ENCODE measurements at regions not wholly inside any gene's neighbourhood (a gene's known extent, or its start where the extent isn't known, plus 50 kb on each side); places are given as distances from the start of the nearest gene placed in this dataset.

GRCh38 chr3:188046561-188047211, 107.3 kb upstream of the LPP start:
- no peak for DNase-seq

GRCh38 chr3:188047536-188047935, 106.4 kb upstream of the LPP start:
- DNase-seq: no peak

DNA sequence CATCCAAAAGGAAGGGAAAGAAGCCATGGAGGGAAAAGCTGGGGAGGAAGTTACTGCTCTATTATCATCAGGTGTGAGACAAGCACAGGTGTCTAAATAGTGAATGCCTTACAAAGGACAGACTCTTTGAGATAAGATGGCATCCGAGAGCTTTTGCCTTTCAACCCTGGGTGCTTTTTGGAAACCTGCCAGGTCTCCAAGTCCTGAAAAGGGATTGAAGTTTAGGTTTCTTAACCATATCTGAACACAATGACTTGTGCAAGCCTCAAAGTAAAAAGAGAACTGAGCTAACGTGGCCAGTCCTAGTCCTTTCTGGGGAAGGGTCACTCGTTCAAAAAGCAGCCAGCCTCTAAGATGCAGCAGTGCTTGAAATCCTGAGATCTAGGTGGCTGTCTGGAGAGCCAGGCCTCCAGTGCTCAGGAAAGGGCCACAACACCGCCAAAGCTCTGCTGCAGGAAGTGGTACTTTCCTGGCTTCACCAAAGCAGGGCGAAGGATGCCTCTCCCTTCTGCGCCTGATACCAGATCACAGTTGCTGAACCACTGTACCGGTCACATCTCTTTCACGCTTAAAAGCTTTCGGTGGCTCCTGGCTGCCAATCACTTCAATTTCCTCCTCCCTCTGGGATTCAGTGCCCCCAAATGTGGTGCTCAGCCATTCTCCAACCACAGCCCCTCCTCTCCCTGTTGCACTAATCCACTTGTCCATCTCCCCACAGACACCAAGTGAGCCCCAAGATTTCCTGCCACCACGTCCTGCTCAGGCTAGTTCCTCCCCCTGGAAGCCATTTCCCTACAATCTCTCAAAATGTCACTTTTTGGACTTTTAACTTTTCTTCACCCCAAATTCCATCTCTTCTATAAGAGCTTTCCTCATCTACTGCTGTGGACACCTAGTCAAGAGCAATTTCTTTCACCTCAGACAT, 104.1 kb upstream of the LPP start:
- no peak for DNase-seq

GRCh38 chr3:188051801-188052168, 102.2 kb upstream of the LPP start:
- DNase-seq: no peak

DNA sequence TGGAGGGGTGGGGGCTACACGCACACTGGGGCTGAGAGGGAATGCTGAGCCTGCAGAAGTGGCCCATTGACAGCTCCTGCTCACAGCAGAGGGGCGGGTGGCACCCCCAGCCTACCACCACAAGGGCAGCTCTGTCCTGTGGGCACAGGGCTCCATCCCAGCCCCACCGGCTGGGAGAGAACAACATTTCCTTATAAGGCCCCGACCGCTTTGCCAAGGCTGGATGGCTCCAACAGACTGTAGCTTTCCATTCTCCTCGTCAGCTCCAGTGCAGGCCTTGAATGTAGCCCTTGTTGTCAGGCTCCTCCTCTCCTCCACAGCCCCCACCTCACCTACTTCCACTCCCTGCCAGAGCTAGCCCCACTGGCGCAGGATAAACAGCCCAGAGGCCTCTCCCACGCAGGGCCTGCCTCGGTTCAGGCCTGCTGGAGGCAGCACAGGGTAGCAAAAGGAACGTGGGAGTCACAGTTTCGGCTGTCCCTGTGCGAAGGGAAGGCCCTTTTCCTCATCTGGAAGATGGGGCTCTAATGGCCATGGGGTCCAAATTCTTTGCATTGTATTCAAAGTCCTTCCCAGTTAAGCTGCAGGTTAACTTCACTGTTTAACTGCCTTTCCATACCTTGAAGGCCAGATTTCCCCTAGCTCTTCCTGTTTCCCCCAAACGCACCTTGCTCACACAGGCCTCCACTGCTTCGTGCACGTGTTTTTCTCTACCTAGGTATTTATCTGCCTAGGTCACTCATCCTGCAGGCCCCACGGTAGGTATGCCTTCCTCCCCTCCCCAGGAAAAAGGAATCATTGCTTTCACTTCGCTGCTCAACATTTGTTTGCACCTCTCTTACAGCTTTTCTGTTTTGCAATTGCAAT, 101.6 kb upstream of the LPP start:
- peak; percentile 78 for DNase-seq

GRCh38 chr3:188053036-188053340, 101.0 kb upstream of the LPP start:
- no peak for DNase-seq

- no peak for DNase-seq
Measured at GRCh38 chr3:188053710-188054380, 100.1 kb upstream of the LPP start.

DNA sequence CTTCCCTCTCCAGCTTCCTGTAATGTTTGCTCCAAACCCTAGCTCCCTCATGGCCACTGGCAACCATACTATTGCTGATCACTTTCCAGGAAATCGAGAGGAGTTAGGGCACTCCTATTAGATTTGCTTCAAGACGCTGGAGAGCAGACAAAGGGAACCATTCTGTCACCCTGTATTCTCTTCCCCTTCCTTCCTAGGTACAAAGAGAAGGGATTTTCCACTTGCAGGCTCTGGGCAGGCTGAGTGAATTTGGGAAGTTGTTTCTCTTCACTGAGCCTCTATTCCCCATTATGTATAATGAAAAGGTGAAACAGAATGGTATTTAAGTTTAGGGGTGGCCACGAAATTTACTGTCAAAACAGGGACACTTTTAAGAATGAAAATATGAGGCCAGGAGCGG, 99.4 kb upstream of the LPP start:
- no peak for DNase-seq

DNA sequence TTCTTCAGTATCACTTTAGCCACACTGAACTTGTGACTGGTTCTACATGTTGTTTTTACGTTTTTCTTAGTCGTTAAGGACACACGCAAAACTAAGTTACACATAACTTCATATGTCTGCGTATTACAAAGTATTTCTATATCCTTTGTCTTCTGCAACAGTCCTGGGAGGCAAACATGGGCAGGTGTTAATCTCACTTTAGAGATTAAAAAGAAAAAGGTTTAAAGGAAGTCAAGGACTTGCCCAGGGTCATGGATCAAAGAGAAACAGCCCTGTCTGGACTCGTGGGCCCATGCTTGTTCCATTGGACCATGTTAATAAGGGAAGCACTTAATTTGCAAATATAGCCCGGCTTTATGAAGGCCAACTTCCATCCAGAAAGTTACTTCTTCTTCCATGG, 98.6 kb upstream of the LPP start:
- DNase-seq: no peak

DNA sequence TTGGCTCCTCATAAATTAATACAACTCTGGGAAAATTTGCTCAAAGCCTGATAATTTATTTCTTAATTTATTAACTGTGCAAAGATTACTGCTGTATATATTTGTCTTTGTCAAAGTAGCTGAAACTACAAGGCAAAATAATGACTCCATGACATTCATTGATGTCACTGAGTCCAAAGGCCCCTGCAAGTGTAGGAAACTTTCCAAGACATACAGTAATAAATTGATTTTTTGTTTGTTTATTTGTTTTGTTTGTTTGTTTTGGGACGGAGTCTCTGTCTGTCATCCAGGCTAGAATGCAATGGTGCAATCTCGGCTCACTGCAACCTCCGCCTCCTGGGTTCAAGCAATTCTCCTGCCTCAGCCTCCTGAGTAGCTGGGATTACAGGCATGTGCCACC, 96.8 kb upstream of the LPP start:
- DNase-seq: no peak

GRCh38 chr3:188058569-188059184, 95.3 kb upstream of the LPP start:
- no peak for DNase-seq

DNA sequence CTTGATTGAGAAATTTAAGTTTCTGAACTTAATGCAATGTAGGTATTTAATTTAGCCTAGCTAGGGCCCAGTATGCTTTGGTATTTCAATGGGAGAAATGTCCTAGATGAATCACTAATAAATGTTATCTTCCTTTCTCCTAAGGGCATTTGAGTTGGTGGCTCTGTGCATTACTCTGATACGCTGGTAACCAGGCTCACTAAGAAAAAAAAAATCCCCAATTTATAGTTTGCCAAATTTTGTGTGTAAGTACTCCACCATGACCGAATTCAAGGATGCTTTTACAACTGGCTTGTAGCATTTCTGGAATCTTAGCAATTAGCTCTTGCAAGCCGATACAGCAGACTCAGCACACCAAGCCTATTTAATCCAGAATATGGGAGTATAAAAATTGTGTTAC, 94.6 kb upstream of the LPP start:
- DNase-seq: no peak

GRCh38 chr3:188060264-188060835, 93.6 kb upstream of the LPP start:
- no peak for DNase-seq

GRCh38 chr3:188060840-188061544, 93.0 kb upstream of the LPP start:
- peak; percentile 36 for DNase-seq

GRCh38 chr3:188062216-188062615, 91.7 kb upstream of the LPP start:
- DNase-seq: peak; percentile 47

GRCh38 chr3:188064831-188065493, 89.0 kb upstream of the LPP start:
- DNase-seq: no peak

- no peak for DNase-seq
Measured at GRCh38 chr3:188066141-188066540, 87.8 kb upstream of the LPP start.

GRCh38 chr3:188067932-188068331, 86.0 kb upstream of the LPP start:
- DNase-seq: no peak

GRCh38 chr3:188068342-188068741, 85.6 kb upstream of the LPP start:
- no peak for DNase-seq

- DNase-seq: no peak
Measured at GRCh38 chr3:188071636-188072035, 82.3 kb upstream of the LPP start.

DNA sequence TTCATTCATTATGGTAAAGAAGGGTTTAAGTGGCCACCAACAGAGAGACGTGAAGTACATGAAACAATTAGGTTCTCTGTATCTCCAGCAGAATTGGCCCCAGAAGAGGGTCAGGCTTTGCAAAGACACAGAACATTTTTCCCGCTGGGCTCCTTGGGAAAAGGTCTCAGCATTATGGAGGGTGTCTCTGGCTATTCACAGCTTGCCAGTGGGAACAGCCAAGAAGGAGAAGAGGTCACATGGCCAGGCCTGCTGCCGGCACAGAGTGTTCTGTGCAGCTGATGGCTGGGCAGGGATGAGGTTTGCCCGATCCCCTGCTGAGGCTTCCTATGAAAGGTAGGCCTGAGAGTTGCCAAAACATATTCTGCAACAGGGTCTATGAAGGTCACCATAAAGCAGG, 77.8 kb upstream of the LPP start:
- DNase-seq: no peak
